SK-N-SH (cell line): ENCODE measurements at regions not wholly inside any gene's neighbourhood (a gene's known extent, or its start where the extent isn't known, plus 50 kb on each side); places are given as distances from the start of the nearest gene placed in this dataset.
"Not testable (repeated sequence)": the region's sequence is repeated elsewhere in the genome, so short reads cannot be mapped to it uniquely, and the experiment has no call there.

Experiments
- CTCF ChIA-PET: fragments of 300-600, 350-600 bp; formaldehyde crosslinking; extraction: SDS; loops from one replicate; lab custom pipeline; 2021; lab: Yijun Ruan, JAX
- POLR2A ChIA-PET: fragments of 350-600 bp; sonication (Branson Sonifier 250); formaldehyde crosslinking; extraction: SDS; loops from one replicate; lab custom pipeline; 2020; ENCODE audit warnings: antibody characterized with exemption, inconsistent platforms; lab: Yijun Ruan, JAX
- DNase-seq: peaks from one replicate; pipeline ENCODE4 v3.0.0; 2012
- H2AFZ ChIP-seq: fragments of 200-600 bp; sonication (generic); 2 replicates; pipeline ENCODE4 v1.8.1; 2016; ENCODE audit warnings: antibody characterized with exemption, mild to moderate bottlenecking, low read depth
- H3F3A ChIP-seq: fragments of 200-600 bp; sonication (generic); replicated peaks from 2 replicates; pipeline ENCODE3; 2016; ENCODE audit warnings: antibody characterized with exemption, mild to moderate bottlenecking; ENCODE audit not compliant: insufficient read depth
- H3K27ac ChIP-seq, 2 experiments: fragments of 200-500 bp in 1 of 2; fragments of 200-600 bp in 1 of 2; sonication (Bioruptor generic) in 1 of 2; sonication (generic), shearing (Covaris generic) in 1 of 2; 2 replicates each; pipeline versions ENCODE4 v1.5.1 to v1.6.1; 2014 to 2016; ENCODE audit warnings: low read depth in 2 of 2, inconsistent platforms in 1 of 2, low read length in 1 of 2, mild to moderate bottlenecking in 1 of 2, mixed read lengths in 1 of 2
- H3K27me3 ChIP-seq: fragments of 200-600 bp; sonication (generic), shearing (Covaris generic); 2 replicates; pipeline ENCODE4 v1.6.1; 2016; ENCODE audit warnings: mixed run types; ENCODE audit not compliant: insufficient read depth
- H3K36me3 ChIP-seq, 2 experiments: fragments of 200-500 bp in 1 of 2; fragments of 200-600 bp in 1 of 2; sonication (Bioruptor generic) in 1 of 2; sonication (generic) in 1 of 2; replicated peaks in 1 of 2; 2 replicates each; pipeline versions ENCODE3 to v1.5.1; 2014 to 2016; ENCODE audit warnings: low read length in 1 of 2, mild to moderate bottlenecking in 1 of 2; ENCODE audit not compliant: insufficient read depth in 2 of 2, control insufficient read depth in 1 of 2
- H3K4me1 ChIP-seq, 2 experiments: fragments of 200-500 bp in 1 of 2; fragments of 200-600 bp in 1 of 2; sonication (Bioruptor generic) in 1 of 2; sonication (generic), shearing (Covaris generic) in 1 of 2; 2 replicates each; pipeline versions ENCODE4 v1.5.1 to v1.6.1; 2014 to 2016; ENCODE audit warnings: low read depth in 1 of 2, low read length in 1 of 2, mixed run types in 1 of 2; ENCODE audit not compliant: insufficient read depth in 2 of 2, control insufficient read depth in 1 of 2
- H3K4me2 ChIP-seq: fragments of 200-600 bp; sonication (generic), shearing (Covaris generic); 2 replicates; pipeline ENCODE4 v1.6.1; 2017; ENCODE audit warnings: mixed run types
- H3K4me3 ChIP-seq, 2 experiments: fragments of 200-500 bp in 1 of 2; fragments of 200-600 bp in 1 of 2; sonication (Bioruptor generic) in 1 of 2; sonication (generic), shearing (Covaris generic) in 1 of 2; 2 replicates each; pipeline versions ENCODE4 v1.5.1 to v1.8.1; 2014 to 2016; ENCODE audit warnings: low read depth in 2 of 2, inconsistent platforms in 1 of 2, low read length in 1 of 2, mild to moderate bottlenecking in 1 of 2, mixed read lengths in 1 of 2, moderate library complexity in 1 of 2
- H3K79me2 ChIP-seq: fragments of 200-600 bp; sonication (generic); 2 replicates; pipeline ENCODE4 v1.8.1; 2017; ENCODE audit warnings: mild to moderate bottlenecking; ENCODE audit not compliant: insufficient read depth
- H3K9ac ChIP-seq: fragments of 200-600 bp; sonication (generic); 2 replicates; pipeline ENCODE4 v1.6.1; 2017; ENCODE audit warnings: mixed run types
- H3K9me2 ChIP-seq: fragments of 200-600 bp; sonication (generic); 2 replicates; pipeline ENCODE4 v1.6.1; 2017; ENCODE audit warnings: mixed run types
- H3K9me3 ChIP-seq: fragments of 200-600 bp; sonication (generic); 2 replicates; pipeline ENCODE4 v1.6.1; 2017; ENCODE audit warnings: mixed run types, mild to moderate bottlenecking, moderate library complexity
- H4K20me1 ChIP-seq: fragments of 200-600 bp; sonication (generic); 2 replicates; pipeline ENCODE4 v1.6.1; 2017; ENCODE audit warnings: mild to moderate bottlenecking, mixed run types; ENCODE audit not compliant: insufficient read depth
- ELF1 ChIP-seq: IDR thresholded peaks from 2 replicates; pipeline ENCODE4 v1.4.0; 2012
- FOSL2 ChIP-seq: IDR thresholded peaks from 2 replicates; pipeline ENCODE4 v1.4.0; 2012; ENCODE audit warnings: low read depth, mild to moderate bottlenecking, moderate library complexity, borderline replicate concordance
- FOXJ3 ChIP-seq: sonication (generic); formaldehyde crosslinking; IDR thresholded peaks from 2 replicates; pipeline ENCODE4 v1.5.1; 2020; ENCODE audit warnings: mild to moderate bottlenecking, missing genetic modification reagents
- GABPA ChIP-seq: IDR thresholded peaks from 2 replicates; pipeline ENCODE4 v1.4.0; 2012; ENCODE audit warnings: low read depth, mild to moderate bottlenecking
- GATA2 ChIP-seq: sonication (generic); formaldehyde crosslinking; IDR thresholded peaks from 2 replicates; pipeline ENCODE4 v1.5.0; 2020; ENCODE audit warnings: mild to moderate bottlenecking, missing genetic modification reagents
- JUND ChIP-seq: IDR thresholded peaks from 2 replicates; pipeline ENCODE4 v1.4.0; 2012
- MEF2A ChIP-seq: IDR thresholded peaks from 2 replicates; pipeline ENCODE4 v1.4.0; 2012; ENCODE audit warnings: low read depth, borderline replicate concordance
- POLR2AphosphoS5 ChIP-seq: IDR thresholded peaks from 2 replicates; pipeline ENCODE4 v1.6.1; 2012; ENCODE audit warnings: low read depth, low read length
- RAD21 ChIP-seq: IDR thresholded peaks from 2 replicates; pipeline ENCODE4 v1.6.1; 2012; ENCODE audit warnings: mild to moderate bottlenecking, low read length
- RCOR1 ChIP-seq: fragments of 150-350 bp; IDR thresholded peaks from 2 replicates; pipeline ENCODE4 v1.6.1; 2017; ENCODE audit warnings: antibody characterized with exemption, low read length
- SMC3 ChIP-seq: IDR thresholded peaks from 2 replicates; pipeline ENCODE4 v1.6.1; 2012; ENCODE audit warnings: low read depth, low read length, improper control_type of control experiment
- TCF12 ChIP-seq: IDR thresholded peaks from 2 replicates; pipeline ENCODE4 v1.4.0; 2012
- WGBS: methylation state at CpG from one replicate; pipeline ENCODE4 v1.1.6; 2017; ENCODE audit warnings: low lambda C conversion rate; 5-methylcytosine and 5-hydroxymethylcytosine counted together
- TF ChIP-seq, protein P1 (sequence below): fragments of 150-350 bp; IDR thresholded peaks from 2 replicates; pipeline ENCODE4 v1.6.1; 2017; ENCODE audit warnings: antibody characterized with exemption, low read length, low read depth, borderline replicate concordance
- TF ChIP-seq, protein P2 (sequence below): IDR thresholded peaks from 2 replicates; pipeline ENCODE4 v1.4.0; 2012; ENCODE audit warnings: low read depth, borderline replicate concordance
- TF ChIP-seq, protein P3 (sequence below): fragments of 200-600 bp; sonication (generic); IDR thresholded peaks from 2 replicates; pipeline ENCODE4 v1.6.1; 2017; ENCODE audit warnings: antibody characterized with exemption, mild to moderate bottlenecking, moderate library complexity

DNA sequence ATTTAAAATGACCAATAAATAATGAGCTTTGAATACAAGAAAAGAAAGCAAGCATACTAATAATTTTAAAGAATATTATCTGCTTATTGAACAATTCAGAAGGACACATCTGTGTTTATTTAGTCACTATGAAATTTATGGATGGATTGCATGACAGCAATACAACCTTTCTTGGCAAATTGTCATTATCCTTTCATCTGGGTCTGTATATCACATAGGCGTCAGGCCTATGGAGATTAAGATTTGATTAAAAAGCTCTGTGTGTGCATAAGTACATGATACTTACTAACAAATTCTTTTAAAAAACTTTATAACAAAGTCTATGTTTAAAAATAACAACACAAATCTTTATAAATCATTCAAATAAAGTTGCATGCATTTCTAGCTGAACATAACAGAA lies 1394.4 kb downstream of the KHDRBS2 start:
- WGBS = 4% methylated on average over 1 of the region's 1 CpG
- DNase-seq = no peak
- no peak overlapping the region for H2AFZ ChIP-seq
- H3K79me2 ChIP-seq = no peaks in the 10 kb centered on the region
- no peaks in the 10 kb centered on the region for H3F3A ChIP-seq
- H3K4me1 ChIP-seq = no peaks in the 10 kb centered on the region
- ChIA-PET CTCF (no interaction called here), POLR2A (no interaction called here)
- no peaks in the 10 kb centered on the region for H3K27me3 ChIP-seq
- no peaks in the 10 kb centered on the region for H4K20me1 ChIP-seq
- H3K36me3 ChIP-seq = no peaks in the 10 kb centered on the region
- no peak overlapping the region for H3K9ac ChIP-seq
- H3K4me3 ChIP-seq = no peak overlapping the region
- TF ChIP-seq JUND (no peak), TCF12 (no peak), SMC3 (no peak), POLR2AphosphoS5 (no peak), MEF2A (no peak), GATA2 (no peak), FOSL2 (no peak), FOXJ3 (CRISPR knock-in tag) (no peak), RCOR1 (no peak), RAD21 (no peak), ELF1 (no peak), GABPA (no peak)
- TF ChIP-seq, protein P1, sequence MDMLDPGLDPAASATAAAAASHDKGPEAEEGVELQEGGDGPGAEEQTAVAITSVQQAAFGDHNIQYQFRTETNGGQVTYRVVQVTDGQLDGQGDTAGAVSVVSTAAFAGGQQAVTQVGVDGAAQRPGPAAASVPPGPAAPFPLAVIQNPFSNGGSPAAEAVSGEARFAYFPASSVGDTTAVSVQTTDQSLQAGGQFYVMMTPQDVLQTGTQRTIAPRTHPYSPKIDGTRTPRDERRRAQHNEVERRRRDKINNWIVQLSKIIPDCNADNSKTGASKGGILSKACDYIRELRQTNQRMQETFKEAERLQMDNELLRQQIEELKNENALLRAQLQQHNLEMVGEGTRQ = no peak
- TF ChIP-seq, protein P2, sequence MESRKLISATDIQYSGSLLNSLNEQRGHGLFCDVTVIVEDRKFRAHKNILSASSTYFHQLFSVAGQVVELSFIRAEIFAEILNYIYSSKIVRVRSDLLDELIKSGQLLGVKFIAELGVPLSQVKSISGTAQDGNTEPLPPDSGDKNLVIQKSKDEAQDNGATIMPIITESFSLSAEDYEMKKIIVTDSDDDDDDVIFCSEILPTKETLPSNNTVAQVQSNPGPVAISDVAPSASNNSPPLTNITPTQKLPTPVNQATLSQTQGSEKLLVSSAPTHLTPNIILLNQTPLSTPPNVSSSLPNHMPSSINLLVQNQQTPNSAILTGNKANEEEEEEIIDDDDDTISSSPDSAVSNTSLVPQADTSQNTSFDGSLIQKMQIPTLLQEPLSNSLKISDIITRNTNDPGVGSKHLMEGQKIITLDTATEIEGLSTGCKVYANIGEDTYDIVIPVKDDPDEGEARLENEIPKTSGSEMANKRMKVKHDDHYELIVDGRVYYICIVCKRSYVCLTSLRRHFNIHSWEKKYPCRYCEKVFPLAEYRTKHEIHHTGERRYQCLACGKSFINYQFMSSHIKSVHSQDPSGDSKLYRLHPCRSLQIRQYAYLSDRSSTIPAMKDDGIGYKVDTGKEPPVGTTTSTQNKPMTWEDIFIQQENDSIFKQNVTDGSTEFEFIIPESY = no peak
- TF ChIP-seq, protein P3, sequence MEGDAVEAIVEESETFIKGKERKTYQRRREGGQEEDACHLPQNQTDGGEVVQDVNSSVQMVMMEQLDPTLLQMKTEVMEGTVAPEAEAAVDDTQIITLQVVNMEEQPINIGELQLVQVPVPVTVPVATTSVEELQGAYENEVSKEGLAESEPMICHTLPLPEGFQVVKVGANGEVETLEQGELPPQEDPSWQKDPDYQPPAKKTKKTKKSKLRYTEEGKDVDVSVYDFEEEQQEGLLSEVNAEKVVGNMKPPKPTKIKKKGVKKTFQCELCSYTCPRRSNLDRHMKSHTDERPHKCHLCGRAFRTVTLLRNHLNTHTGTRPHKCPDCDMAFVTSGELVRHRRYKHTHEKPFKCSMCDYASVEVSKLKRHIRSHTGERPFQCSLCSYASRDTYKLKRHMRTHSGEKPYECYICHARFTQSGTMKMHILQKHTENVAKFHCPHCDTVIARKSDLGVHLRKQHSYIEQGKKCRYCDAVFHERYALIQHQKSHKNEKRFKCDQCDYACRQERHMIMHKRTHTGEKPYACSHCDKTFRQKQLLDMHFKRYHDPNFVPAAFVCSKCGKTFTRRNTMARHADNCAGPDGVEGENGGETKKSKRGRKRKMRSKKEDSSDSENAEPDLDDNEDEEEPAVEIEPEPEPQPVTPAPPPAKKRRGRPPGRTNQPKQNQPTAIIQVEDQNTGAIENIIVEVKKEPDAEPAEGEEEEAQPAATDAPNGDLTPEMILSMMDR = no peak
- no peaks in the 10 kb centered on the region for H3K9me2 ChIP-seq
- no peak overlapping the region for H3K4me2 ChIP-seq
- H3K27ac ChIP-seq = no peak overlapping the region
- H3K9me3 ChIP-seq = no peaks in the 10 kb centered on the region

DNA sequence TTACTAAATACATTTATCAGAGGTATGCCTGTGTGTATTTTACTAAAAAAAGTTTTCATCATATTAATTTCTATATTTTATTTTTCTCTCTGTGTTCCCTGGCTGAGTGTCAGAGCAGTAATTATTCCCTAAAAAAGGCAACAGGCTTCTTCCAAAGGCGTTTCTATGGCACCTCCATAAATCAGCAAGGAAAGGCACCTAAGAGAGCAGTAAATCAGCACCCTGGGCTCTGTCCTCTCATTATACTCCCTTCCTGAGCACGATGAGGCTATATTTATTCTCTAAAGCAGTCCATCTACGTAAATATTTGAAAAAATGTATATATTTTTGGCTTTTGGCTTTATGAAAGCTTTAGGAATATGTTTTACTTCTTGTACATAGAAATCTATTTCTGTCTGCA lies 1408.6 kb downstream of the KHDRBS2 start:
- H3K79me2 ChIP-seq, H4K20me1 ChIP-seq, H2AFZ ChIP-seq, POLR2A ChIA-PET, H3K9me3 ChIP-seq, H3K27ac ChIP-seq, H3K27me3 ChIP-seq, CTCF ChIA-PET, DNase-seq, H3F3A ChIP-seq, H3K36me3 ChIP-seq, H3K4me1 ChIP-seq, H3K9me2 ChIP-seq, H3K4me2 ChIP-seq, H3K9ac ChIP-seq, H3K4me3 ChIP-seq: not testable (repeated sequence)
- 1% methylated on average over 3 of the region's 3 CpGs for WGBS

DNA sequence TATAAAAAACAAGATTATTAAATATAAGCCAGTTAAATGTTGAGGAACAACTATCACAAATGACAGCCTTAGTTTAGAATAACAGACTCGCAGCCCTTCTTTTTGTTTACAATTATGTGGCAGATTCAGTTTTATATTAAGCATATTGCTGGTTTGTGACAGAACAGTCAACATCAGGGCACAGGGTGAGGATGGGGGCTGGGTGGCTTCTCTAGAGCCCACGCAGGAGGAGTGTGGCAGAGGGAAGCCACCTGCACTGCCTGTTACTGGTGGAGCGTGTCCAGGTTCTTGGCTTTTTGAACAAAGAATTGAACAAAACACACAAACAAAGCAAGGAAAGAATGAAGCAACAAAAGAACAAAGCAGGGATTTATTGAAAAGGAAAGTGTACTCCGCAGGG lies 1415.2 kb downstream of the KHDRBS2 start:
- H3K79me2 ChIP-seq, H3K9ac ChIP-seq, POLR2A ChIA-PET, H4K20me1 ChIP-seq, H3K27me3 ChIP-seq, H3K27ac ChIP-seq, H3K4me3 ChIP-seq, H3K4me1 ChIP-seq, H2AFZ ChIP-seq, CTCF ChIA-PET, DNase-seq, H3F3A ChIP-seq, H3K36me3 ChIP-seq, H3K9me3 ChIP-seq, H3K4me2 ChIP-seq, H3K9me2 ChIP-seq: not testable (repeated sequence)
- 9% methylated on average over 4 of the region's 4 CpGs for WGBS
